GM23338 (cell line): ENCODE measurements at regions not wholly inside any gene's neighbourhood (a gene's known extent, or its start where the extent isn't known, plus 50 kb on each side); places are given as distances from the start of the nearest gene placed in this dataset.

Experiments
- ATAC-seq: fragments of 200-7000 bp; cut with Tn5 transposase; 3 replicates; pipeline ENCODE4 v1.9.1; 2020
- DNase-seq: peaks from one replicate; pipeline ENCODE4 v3.0.0-alpha.2; 2015; ENCODE audit warnings: low spot score
- H2AFZ ChIP-seq: fragments of 200-600 bp; sonication (generic); 2 replicates; pipeline ENCODE4 v1.8.0; 2016; ENCODE audit warnings: antibody characterized with exemption, mild to moderate bottlenecking, moderate library complexity
- H3F3A ChIP-seq: fragments of 200-600 bp; sonication (generic); replicated peaks from 2 replicates; pipeline ENCODE4 v1.8.0; 2017; ENCODE audit warnings: antibody characterized with exemption, mixed run types, low read depth
- H3K27ac ChIP-seq: fragments of 200-600 bp; sonication (generic); 2 replicates; pipeline ENCODE4 v1.6.1; 2016; ENCODE audit warnings: low read depth
- H3K27me3 ChIP-seq: fragments of 200-600 bp; sonication (generic); 2 replicates; pipeline ENCODE4 v1.8.0; 2016; ENCODE audit warnings: mild to moderate bottlenecking, mixed run types, moderate library complexity; ENCODE audit not compliant: insufficient read depth
- H3K36me3 ChIP-seq: fragments of 200-600 bp; sonication (generic); 2 replicates; pipeline ENCODE4 v1.8.0; 2016; ENCODE audit warnings: mild to moderate bottlenecking; ENCODE audit not compliant: insufficient read depth
- H3K4me1 ChIP-seq: fragments of 200-600 bp; sonication (generic); 2 replicates; pipeline ENCODE4 v1.8.0; 2016; ENCODE audit warnings: mild to moderate bottlenecking, moderate library complexity; ENCODE audit not compliant: insufficient read depth
- H3K4me2 ChIP-seq: fragments of 200-600 bp; sonication (generic); 2 replicates; pipeline ENCODE4 v1.7.1; 2017; ENCODE audit warnings: mixed run types
- H3K4me3 ChIP-seq: fragments of 200-600 bp; sonication (generic); 2 replicates; pipeline ENCODE4 v1.6.1; 2016; ENCODE audit warnings: mixed run types
- H3K79me2 ChIP-seq: fragments of 200-600 bp; sonication (generic); replicated peaks from 2 replicates; pipeline ENCODE4 v1.8.0; 2017; ENCODE audit warnings: mild to moderate bottlenecking; ENCODE audit not compliant: insufficient read depth
- H3K9me2 ChIP-seq: fragments of 200-600 bp; sonication (generic); 2 replicates; pipeline ENCODE4 v1.8.0; 2017; ENCODE audit not compliant: insufficient read depth
- H4K20me1 ChIP-seq: fragments of 200-600 bp; sonication (generic); replicated peaks from 2 replicates; pipeline ENCODE4 v1.8.0; 2017; ENCODE audit warnings: mild to moderate bottlenecking; ENCODE audit not compliant: insufficient read depth
- H3K27ac Mint-ChIP-seq: 2 replicates; pipeline ENCODE4 v1.8.0; 2020; ENCODE audit warnings: inconsistent platforms, mild to moderate bottlenecking, moderate library complexity, mixed read lengths
- H3K27me3 Mint-ChIP-seq: 3 replicates; pipeline ENCODE4 v1.8.0; 2022; ENCODE audit warnings: low read depth, mild to moderate bottlenecking, moderate library complexity, mixed read lengths, inconsistent platforms; ENCODE audit not compliant: insufficient read depth, poor library complexity
- H3K36me3 Mint-ChIP-seq: 3 replicates; pipeline ENCODE4 v1.8.0; 2021; ENCODE audit warnings: low read depth, mild to moderate bottlenecking, inconsistent platforms, moderate library complexity, mixed read lengths
- H3K4me1 Mint-ChIP-seq: 3 replicates; pipeline ENCODE4 v1.8.0; 2020; ENCODE audit warnings: mild to moderate bottlenecking, inconsistent platforms, mixed read lengths
- H3K4me3 Mint-ChIP-seq: 3 replicates; pipeline ENCODE4 v1.8.0; 2021; ENCODE audit warnings: moderate library complexity, mild to moderate bottlenecking, inconsistent platforms, mixed read lengths
- H3K9me3 Mint-ChIP-seq: 3 replicates; pipeline ENCODE4 v1.8.0; 2020; ENCODE audit warnings: moderate library complexity, mild to moderate bottlenecking, inconsistent platforms, mixed read lengths
- CREB1 ChIP-seq: fragments of 250-450 bp; sonication (Bioruptor Pico); IDR thresholded peaks from 2 replicates; pipeline ENCODE4 v1.5.0; 2020; ENCODE audit warnings: low read depth, mild to moderate bottlenecking, moderate library complexity
- EZH2 ChIP-seq: fragments of 200-600 bp; sonication (generic); IDR thresholded peaks from one replicate; pipeline ENCODE4 v1.8.0; 2017; ENCODE audit warnings: antibody characterized with exemption, mild to moderate bottlenecking, low read depth; ENCODE audit not compliant: unreplicated experiment
- EZH2phosphoT487 ChIP-seq: fragments of 200-600 bp; sonication (generic); IDR thresholded peaks from one replicate; pipeline ENCODE4 v1.8.1; 2018; ENCODE audit warnings: antibody characterized with exemption; ENCODE audit not compliant: unreplicated experiment
- JUNB ChIP-seq: IDR thresholded peaks from one replicate; pipeline ENCODE4 v1.6.1; 2016; ENCODE audit warnings: antibody characterized with exemption; ENCODE audit not compliant: unreplicated experiment
- NANOG ChIP-seq: IDR thresholded peaks from 2 replicates; pipeline ENCODE4 v1.6.1; 2016; ENCODE audit warnings: antibody characterized with exemption, borderline replicate concordance
- POLR2AphosphoS5 ChIP-seq: IDR thresholded peaks from 2 replicates; pipeline ENCODE4 v1.6.1; 2016; ENCODE audit warnings: antibody characterized with exemption, low read depth
- REST ChIP-seq: IDR thresholded peaks from one replicate; pipeline ENCODE4 v1.6.1; 2018; ENCODE audit warnings: antibody characterized with exemption; ENCODE audit not compliant: unreplicated experiment
- STAT1 ChIP-seq: IDR thresholded peaks from one replicate; pipeline ENCODE4 v1.6.1; 2016; ENCODE audit warnings: antibody characterized with exemption; ENCODE audit not compliant: unreplicated experiment
- ZNF114 ChIP-seq: fragments of 250-450 bp; sonication (Bioruptor Pico); IDR thresholded peaks from 2 replicates; pipeline ENCODE4 v1.5.0; 2020; ENCODE audit warnings: mild to moderate bottlenecking, moderate library complexity
- ZNF331 ChIP-seq: fragments of 250-450 bp; sonication (Bioruptor Pico); IDR thresholded peaks from 2 replicates; pipeline ENCODE4 v1.5.0; 2020; ENCODE audit warnings: low read depth, mild to moderate bottlenecking, moderate library complexity
- TF ChIP-seq, protein P1 (sequence below), 2 experiments: fragments of 200-600 bp in 1 of 2; sonication (generic) in 1 of 2; conservative IDR thresholded peaks; 2 replicates each; pipeline versions ENCODE4 v1.5.1 to v1.6.1; 2016 to 2017; ENCODE audit warnings: antibody characterized with exemption in 2 of 2, low read depth in 2 of 2, mild to moderate bottlenecking in 2 of 2, moderate library complexity in 1 of 2
- TF ChIP-seq, protein P2 (sequence below): fragments of 250-450 bp; sonication (Bioruptor Pico); IDR thresholded peaks from 2 replicates; pipeline ENCODE4 v1.5.0; 2020; ENCODE audit warnings: mild to moderate bottlenecking, moderate library complexity
- TF ChIP-seq, protein P3 (sequence below): IDR thresholded peaks from 2 replicates; pipeline ENCODE4 v1.6.1; 2016; ENCODE audit warnings: antibody characterized with exemption

DNA sequence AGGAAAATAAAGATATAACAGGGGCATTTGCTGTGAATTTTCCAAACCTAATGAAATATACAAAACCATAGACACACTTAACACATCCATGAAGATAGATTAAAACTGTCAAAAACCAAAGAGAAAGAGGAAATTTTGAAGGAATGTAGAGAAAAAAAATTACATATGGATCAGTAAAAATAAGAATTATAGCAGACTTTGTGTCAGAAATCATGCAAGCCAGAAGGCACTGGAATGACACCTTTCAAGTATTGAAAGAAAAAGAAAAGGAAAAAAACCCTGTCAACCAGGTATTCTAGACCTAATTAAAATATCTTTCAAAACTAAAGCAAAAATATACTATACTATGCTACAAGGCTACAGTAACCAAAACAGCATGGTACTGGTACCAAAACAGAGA lies 125.8 kb upstream of the PALMD start:
- peaks cover 2% of the 10 kb centered on the region for H3K27me3 Mint-ChIP-seq
- DNase-seq (no peak), ATAC-seq (no peak)
- Histone ChIP-seq H3K27ac (no peak overlapping the region), H3K36me3 (no peaks in the 10 kb centered on the region), H3K4me3 (no peak overlapping the region), H3F3A (no peaks in the 10 kb centered on the region), H3K79me2 (no peaks in the 10 kb centered on the region), H3K4me2 (no peak overlapping the region), H3K9me2 (peaks cover 12% of the 10 kb centered on the region), H2AFZ (no peak overlapping the region), H3K4me1 (peaks cover 10% of the 10 kb centered on the region), H3K27me3 (no peaks in the 10 kb centered on the region), H4K20me1 (no peaks in the 10 kb centered on the region)
- H3K27ac Mint-ChIP-seq, result no peak overlapping the region
- H3K36me3 Mint-ChIP-seq, result peaks cover 12% of the 10 kb centered on the region; the same call in 2 of the 3 replicates
- no peak overlapping the region for H3K4me3 Mint-ChIP-seq
- TF ChIP-seq JUNB, result no peak
- TF ChIP-seq, protein P1, sequence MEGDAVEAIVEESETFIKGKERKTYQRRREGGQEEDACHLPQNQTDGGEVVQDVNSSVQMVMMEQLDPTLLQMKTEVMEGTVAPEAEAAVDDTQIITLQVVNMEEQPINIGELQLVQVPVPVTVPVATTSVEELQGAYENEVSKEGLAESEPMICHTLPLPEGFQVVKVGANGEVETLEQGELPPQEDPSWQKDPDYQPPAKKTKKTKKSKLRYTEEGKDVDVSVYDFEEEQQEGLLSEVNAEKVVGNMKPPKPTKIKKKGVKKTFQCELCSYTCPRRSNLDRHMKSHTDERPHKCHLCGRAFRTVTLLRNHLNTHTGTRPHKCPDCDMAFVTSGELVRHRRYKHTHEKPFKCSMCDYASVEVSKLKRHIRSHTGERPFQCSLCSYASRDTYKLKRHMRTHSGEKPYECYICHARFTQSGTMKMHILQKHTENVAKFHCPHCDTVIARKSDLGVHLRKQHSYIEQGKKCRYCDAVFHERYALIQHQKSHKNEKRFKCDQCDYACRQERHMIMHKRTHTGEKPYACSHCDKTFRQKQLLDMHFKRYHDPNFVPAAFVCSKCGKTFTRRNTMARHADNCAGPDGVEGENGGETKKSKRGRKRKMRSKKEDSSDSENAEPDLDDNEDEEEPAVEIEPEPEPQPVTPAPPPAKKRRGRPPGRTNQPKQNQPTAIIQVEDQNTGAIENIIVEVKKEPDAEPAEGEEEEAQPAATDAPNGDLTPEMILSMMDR (conservative IDR thresholded peaks at IDR 0.05; ENCODE audit: low read depth in 2 of 2), result no peak
- no peak for TF ChIP-seq NANOG
- no peak for TF ChIP-seq ZNF114
- TF ChIP-seq REST, result no peak
- no peak for TF ChIP-seq STAT1
- TF ChIP-seq, protein P2, sequence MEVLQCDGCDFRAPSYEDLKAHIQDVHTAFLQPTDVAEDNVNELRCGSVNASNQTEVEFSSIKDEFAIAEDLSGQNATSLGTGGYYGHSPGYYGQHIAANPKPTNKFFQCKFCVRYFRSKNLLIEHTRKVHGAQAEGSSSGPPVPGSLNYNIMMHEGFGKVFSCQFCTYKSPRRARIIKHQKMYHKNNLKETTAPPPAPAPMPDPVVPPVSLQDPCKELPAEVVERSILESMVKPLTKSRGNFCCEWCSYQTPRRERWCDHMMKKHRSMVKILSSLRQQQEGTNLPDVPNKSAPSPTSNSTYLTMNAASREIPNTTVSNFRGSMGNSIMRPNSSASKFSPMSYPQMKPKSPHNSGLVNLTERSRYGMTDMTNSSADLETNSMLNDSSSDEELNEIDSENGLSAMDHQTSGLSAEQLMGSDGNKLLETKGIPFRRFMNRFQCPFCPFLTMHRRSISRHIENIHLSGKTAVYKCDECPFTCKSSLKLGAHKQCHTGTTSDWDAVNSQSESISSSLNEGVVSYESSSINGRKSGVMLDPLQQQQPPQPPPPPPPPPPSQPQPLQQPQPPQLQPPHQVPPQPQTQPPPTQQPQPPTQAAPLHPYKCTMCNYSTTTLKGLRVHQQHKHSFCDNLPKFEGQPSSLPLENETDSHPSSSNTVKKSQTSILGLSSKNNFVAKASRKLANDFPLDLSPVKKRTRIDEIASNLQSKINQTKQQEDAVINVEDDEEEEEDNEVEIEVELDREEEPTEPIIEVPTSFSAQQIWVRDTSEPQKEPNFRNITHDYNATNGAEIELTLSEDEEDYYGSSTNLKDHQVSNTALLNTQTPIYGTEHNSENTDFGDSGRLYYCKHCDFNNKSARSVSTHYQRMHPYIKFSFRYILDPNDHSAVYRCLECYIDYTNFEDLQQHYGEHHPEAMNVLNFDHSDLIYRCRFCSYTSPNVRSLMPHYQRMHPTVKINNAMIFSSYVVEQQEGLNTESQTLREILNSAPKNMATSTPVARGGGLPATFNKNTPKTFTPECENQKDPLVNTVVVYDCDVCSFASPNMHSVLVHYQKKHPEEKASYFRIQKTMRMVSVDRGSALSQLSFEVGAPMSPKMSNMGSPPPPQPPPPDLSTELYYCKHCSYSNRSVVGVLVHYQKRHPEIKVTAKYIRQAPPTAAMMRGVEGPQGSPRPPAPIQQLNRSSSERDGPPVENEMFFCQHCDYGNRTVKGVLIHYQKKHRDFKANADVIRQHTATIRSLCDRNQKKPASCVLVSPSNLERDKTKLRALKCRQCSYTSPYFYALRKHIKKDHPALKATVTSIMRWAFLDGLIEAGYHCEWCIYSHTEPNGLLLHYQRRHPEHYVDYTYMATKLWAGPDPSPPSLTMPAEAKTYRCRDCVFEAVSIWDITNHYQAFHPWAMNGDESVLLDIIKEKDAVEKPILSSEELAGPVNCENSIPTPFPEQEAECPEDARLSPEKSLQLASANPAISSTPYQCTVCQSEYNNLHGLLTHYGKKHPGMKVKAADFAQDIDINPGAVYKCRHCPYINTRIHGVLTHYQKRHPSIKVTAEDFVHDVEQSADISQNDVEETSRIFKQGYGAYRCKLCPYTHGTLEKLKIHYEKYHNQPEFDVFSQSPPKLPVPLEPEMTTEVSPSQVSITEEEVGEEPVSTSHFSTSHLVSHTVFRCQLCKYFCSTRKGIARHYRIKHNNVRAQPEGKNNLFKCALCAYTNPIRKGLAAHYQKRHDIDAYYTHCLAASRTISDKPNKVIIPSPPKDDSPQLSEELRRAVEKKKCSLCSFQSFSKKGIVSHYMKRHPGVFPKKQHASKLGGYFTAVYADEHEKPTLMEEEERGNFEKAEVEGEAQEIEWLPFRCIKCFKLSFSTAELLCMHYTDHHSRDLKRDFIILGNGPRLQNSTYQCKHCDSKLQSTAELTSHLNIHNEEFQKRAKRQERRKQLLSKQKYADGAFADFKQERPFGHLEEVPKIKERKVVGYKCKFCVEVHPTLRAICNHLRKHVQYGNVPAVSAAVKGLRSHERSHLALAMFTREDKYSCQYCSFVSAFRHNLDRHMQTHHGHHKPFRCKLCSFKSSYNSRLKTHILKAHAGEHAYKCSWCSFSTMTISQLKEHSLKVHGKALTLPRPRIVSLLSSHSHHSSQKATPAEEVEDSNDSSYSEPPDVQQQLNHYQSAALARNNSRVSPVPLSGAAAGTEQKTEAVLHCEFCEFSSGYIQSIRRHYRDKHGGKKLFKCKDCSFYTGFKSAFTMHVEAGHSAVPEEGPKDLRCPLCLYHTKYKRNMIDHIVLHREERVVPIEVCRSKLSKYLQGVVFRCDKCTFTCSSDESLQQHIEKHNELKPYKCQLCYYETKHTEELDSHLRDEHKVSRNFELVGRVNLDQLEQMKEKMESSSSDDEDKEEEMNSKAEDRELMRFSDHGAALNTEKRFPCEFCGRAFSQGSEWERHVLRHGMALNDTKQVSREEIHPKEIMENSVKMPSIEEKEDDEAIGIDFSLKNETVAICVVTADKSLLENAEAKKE (CRISPR knock-in tag), result no peak
- TF ChIP-seq EZH2phosphoT487, result no peak
- no peak for TF ChIP-seq EZH2
- no peak for TF ChIP-seq CREB1 (CRISPR knock-in tag)
- TF ChIP-seq ZNF331 (CRISPR knock-in tag), result no peak
- TF ChIP-seq POLR2AphosphoS5, result no peak
- TF ChIP-seq, protein P3, sequence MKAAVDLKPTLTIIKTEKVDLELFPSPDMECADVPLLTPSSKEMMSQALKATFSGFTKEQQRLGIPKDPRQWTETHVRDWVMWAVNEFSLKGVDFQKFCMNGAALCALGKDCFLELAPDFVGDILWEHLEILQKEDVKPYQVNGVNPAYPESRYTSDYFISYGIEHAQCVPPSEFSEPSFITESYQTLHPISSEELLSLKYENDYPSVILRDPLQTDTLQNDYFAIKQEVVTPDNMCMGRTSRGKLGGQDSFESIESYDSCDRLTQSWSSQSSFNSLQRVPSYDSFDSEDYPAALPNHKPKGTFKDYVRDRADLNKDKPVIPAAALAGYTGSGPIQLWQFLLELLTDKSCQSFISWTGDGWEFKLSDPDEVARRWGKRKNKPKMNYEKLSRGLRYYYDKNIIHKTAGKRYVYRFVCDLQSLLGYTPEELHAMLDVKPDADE, result no peak
- H3K9me3 Mint-ChIP-seq, result peaks cover 14% of the 10 kb centered on the region; the same call in 2 of the 3 replicates
- peaks cover 9% of the 10 kb centered on the region; the same call in 2 of the 3 replicates for H3K4me1 Mint-ChIP-seq
